ENCODE measurements at regions not wholly inside any gene's neighbourhood (a gene's known extent, or its start where the extent isn't known, plus 50 kb on each side); places are given as distances from the start of the nearest gene placed in this dataset.

- H3K27ac ChIP-seq (ENCODE audit: control insufficient read depth, insufficient read depth, low read length), result no peak overlapping the region
- H3K9me3 ChIP-seq (ENCODE audit: control insufficient read depth, low read depth, low read length), result no peaks in the 10 kb centered on the region
- H3K79me2 ChIP-seq (ENCODE audit: control insufficient read depth, insufficient read depth, low read length), result no peaks in the 10 kb centered on the region
- DNase-seq (ENCODE audit: low read depth, low spot score) (no peak), FAIRE-seq (no peak)
- H3K9ac ChIP-seq (ENCODE audit: control insufficient read depth, extremely low read depth, insufficient read depth, low read length), result no peak overlapping the region
- H3K4me2 ChIP-seq (ENCODE audit: control insufficient read depth, extremely low read depth, insufficient read depth, low read depth, low read length), result no peak overlapping the region
- no peaks in the 10 kb centered on the region for H4K20me1 ChIP-seq (ENCODE audit: control insufficient read depth, extremely low read depth, insufficient read depth, low read length)
- no peak for TF ChIP-seq CTCF (optimal IDR thresholded peaks at IDR 0.05 in 1 of 3, IDR thresholded peaks at IDR 0.05 in 1 of 3, conservative IDR thresholded peaks at IDR 0.05 in 1 of 3; ENCODE audit: extremely low read depth in 1 of 3, insufficient read depth in 2 of 3, low read length in 3 of 3)
- TF ChIP-seq EZH2 (IDR thresholded peaks at IDR 0.05; ENCODE audit: low read length), result no peak
- H3K9me1 ChIP-seq (ENCODE audit: control insufficient read depth, extremely low read depth, insufficient read depth, low read length), result no peaks in the 10 kb centered on the region
- no peak overlapping the region for H2AFZ ChIP-seq (ENCODE audit: control insufficient read depth, low read length)
- H3K4me3 ChIP-seq (ENCODE audit: control insufficient read depth in 2 of 3, extremely low read depth in 1 of 3, insufficient read depth in 2 of 3, low read depth in 1 of 3, low read length in 3 of 3), result no peak overlapping the region
- H3K4me1 ChIP-seq (ENCODE audit: control insufficient read depth, extremely low read depth, insufficient read depth, low read length), result no peaks in the 10 kb centered on the region
- no peaks in the 10 kb centered on the region for H3K36me3 ChIP-seq (ENCODE audit: control insufficient read depth in 2 of 2, extremely low read depth in 1 of 2, insufficient read depth in 2 of 2, low read length in 2 of 2)
- H3K27me3 ChIP-seq (ENCODE audit: control insufficient read depth, extremely low read depth, insufficient read depth, low read length), result no peaks in the 10 kb centered on the region
- dilution Hi-C loops (cut with MboI; ENCODE audit: extremely low pct_ligation_motif_present, low sequenced_read_pairs), result no loop called here
These were observed 394.5 kb upstream of the EDIL3 start for GRCh38 chr5:84779186-84779585.

GRCh38 chr5:84764227-84764626 lies 379.5 kb upstream of the EDIL3 start:
- no peaks in the 10 kb centered on the region for H3K9me3 ChIP-seq (ENCODE audit: control insufficient read depth, low read depth, low read length)
- no peak overlapping the region for H3K27ac ChIP-seq (ENCODE audit: control insufficient read depth, insufficient read depth, low read length)
- dilution Hi-C loops (cut with MboI; ENCODE audit: extremely low pct_ligation_motif_present, low sequenced_read_pairs), result no loop called here
- H3K27me3 ChIP-seq (ENCODE audit: control insufficient read depth, extremely low read depth, insufficient read depth, low read length), result no peaks in the 10 kb centered on the region
- H3K79me2 ChIP-seq (ENCODE audit: control insufficient read depth, insufficient read depth, low read length), result no peaks in the 10 kb centered on the region
- no peak for TF ChIP-seq CTCF (optimal IDR thresholded peaks at IDR 0.05 in 1 of 3, IDR thresholded peaks at IDR 0.05 in 1 of 3, conservative IDR thresholded peaks at IDR 0.05 in 1 of 3; ENCODE audit: extremely low read depth in 1 of 3, insufficient read depth in 2 of 3, low read length in 3 of 3)
- TF ChIP-seq EZH2 (IDR thresholded peaks at IDR 0.05; ENCODE audit: low read length), result no peak
- H4K20me1 ChIP-seq (ENCODE audit: control insufficient read depth, extremely low read depth, insufficient read depth, low read length), result no peaks in the 10 kb centered on the region
- H3K4me1 ChIP-seq (ENCODE audit: control insufficient read depth, extremely low read depth, insufficient read depth, low read length), result no peaks in the 10 kb centered on the region
- no peak for FAIRE-seq
- no peak for DNase-seq (ENCODE audit: low read depth, low spot score)
- no peak overlapping the region for H3K9ac ChIP-seq (ENCODE audit: control insufficient read depth, extremely low read depth, insufficient read depth, low read length)
- H3K4me3 ChIP-seq (ENCODE audit: control insufficient read depth in 2 of 3, extremely low read depth in 1 of 3, insufficient read depth in 2 of 3, low read depth in 1 of 3, low read length in 3 of 3), result no peak overlapping the region
- no peaks in the 10 kb centered on the region for H3K9me1 ChIP-seq (ENCODE audit: control insufficient read depth, extremely low read depth, insufficient read depth, low read length)
- no peak overlapping the region for H2AFZ ChIP-seq (ENCODE audit: control insufficient read depth, low read length)
- H3K36me3 ChIP-seq (ENCODE audit: control insufficient read depth in 2 of 2, extremely low read depth in 1 of 2, insufficient read depth in 2 of 2, low read length in 2 of 2), result no peaks in the 10 kb centered on the region
- H3K4me2 ChIP-seq (ENCODE audit: control insufficient read depth, extremely low read depth, insufficient read depth, low read depth, low read length), result no peak overlapping the region
